ENCODE measurements at regions not wholly inside any gene's neighbourhood (a gene's known extent, or its start where the extent isn't known, plus 50 kb on each side); places are given as distances from the start of the nearest gene placed in this dataset.

DNA sequence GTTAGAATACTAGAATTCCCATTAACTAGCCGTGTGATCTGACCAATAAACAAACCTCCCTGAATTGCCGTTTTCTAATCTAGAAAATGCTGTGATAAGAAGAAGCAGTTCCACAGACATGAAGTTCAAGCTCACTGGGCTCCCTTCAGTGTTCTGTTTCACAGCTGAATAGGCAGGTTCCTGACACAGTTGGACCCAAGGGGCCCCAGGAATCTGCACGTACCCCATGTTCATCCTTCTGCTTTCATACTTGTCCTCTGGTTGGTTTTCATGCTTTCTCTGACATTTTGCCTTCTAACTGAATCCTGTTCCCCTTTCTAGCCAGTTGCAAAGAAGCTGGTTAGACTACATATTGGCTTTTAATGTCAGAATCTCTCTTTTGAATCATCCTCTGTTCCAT is 374.1 kb upstream of the MAD2L1 start:
- TF ChIP-seq, protein P1, sequence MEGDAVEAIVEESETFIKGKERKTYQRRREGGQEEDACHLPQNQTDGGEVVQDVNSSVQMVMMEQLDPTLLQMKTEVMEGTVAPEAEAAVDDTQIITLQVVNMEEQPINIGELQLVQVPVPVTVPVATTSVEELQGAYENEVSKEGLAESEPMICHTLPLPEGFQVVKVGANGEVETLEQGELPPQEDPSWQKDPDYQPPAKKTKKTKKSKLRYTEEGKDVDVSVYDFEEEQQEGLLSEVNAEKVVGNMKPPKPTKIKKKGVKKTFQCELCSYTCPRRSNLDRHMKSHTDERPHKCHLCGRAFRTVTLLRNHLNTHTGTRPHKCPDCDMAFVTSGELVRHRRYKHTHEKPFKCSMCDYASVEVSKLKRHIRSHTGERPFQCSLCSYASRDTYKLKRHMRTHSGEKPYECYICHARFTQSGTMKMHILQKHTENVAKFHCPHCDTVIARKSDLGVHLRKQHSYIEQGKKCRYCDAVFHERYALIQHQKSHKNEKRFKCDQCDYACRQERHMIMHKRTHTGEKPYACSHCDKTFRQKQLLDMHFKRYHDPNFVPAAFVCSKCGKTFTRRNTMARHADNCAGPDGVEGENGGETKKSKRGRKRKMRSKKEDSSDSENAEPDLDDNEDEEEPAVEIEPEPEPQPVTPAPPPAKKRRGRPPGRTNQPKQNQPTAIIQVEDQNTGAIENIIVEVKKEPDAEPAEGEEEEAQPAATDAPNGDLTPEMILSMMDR (conservative IDR thresholded peaks at IDR 0.05), result no peak
- no peak for TF ChIP-seq EZH2 (IDR thresholded peaks at IDR 0.05; ENCODE audit: low read depth)
